ENCODE measurements at regions not wholly inside any gene's neighbourhood (a gene's known extent, or its start where the extent isn't known, plus 50 kb on each side); places are given as distances from the start of the nearest gene placed in this dataset.

DNA sequence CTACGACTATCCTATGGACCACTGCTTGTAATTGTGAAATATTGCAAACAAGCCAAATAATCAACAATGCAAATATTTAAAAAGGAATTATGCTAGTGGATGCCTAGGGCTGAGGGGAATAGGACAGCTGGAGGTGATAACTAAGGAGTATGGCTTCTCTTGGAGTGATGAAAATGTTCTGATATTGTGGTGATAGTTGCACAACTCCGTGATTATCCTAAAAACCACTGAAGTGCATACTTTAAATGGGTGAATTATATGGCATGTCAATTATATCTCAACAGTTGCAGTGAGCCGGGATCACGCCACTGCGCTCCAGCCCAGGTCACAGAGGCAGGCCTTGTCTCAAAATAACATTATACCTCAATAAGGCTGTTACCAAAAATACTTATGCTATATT, 125.1 kb upstream of the SH3BP4 start:
- H4K8ac ChIP-seq (replicated peaks; ENCODE audit: insufficient read length, low read depth, low read length): no peak overlapping the region
- H3K23ac ChIP-seq (ENCODE audit: insufficient read length, low read depth, low read length): no peak overlapping the region
- H2BK20ac ChIP-seq (ENCODE audit: low read depth, low read length, poor library complexity, severe bottlenecking): no peak overlapping the region
- no peak overlapping the region for H3T11ph ChIP-seq (ENCODE audit: low read length)
- TF ChIP-seq, protein P1, sequence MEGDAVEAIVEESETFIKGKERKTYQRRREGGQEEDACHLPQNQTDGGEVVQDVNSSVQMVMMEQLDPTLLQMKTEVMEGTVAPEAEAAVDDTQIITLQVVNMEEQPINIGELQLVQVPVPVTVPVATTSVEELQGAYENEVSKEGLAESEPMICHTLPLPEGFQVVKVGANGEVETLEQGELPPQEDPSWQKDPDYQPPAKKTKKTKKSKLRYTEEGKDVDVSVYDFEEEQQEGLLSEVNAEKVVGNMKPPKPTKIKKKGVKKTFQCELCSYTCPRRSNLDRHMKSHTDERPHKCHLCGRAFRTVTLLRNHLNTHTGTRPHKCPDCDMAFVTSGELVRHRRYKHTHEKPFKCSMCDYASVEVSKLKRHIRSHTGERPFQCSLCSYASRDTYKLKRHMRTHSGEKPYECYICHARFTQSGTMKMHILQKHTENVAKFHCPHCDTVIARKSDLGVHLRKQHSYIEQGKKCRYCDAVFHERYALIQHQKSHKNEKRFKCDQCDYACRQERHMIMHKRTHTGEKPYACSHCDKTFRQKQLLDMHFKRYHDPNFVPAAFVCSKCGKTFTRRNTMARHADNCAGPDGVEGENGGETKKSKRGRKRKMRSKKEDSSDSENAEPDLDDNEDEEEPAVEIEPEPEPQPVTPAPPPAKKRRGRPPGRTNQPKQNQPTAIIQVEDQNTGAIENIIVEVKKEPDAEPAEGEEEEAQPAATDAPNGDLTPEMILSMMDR (conservative IDR thresholded peaks at IDR 0.05): no peak
- no peak overlapping the region for H3K4ac ChIP-seq (ENCODE audit: low read depth, low read length)
- H4K5ac ChIP-seq (ENCODE audit: insufficient read length, low read depth, low read length): no peak overlapping the region
- Mint-ChIP-seq H3K27ac (no peak overlapping the region), H3K36me3 (ENCODE audit: insufficient read depth in 1 of 3, low read depth in 3 of 3) (peaks cover 0 to 2% (median 0%) of the 10 kb centered on the region in 3 experiments; a peak in 1 of 7 replicates), H3K4me3 (no peak overlapping the region), H3K4me1 (peaks cover 3 to 19% of the 10 kb centered on the region in 2 experiments), H3K27me3 (ENCODE audit: low read depth) (no peaks in the 10 kb centered on the region), H3K9me3 (no peaks in the 10 kb centered on the region)
- no peaks in the 10 kb centered on the region for H3K27me3 ChIP-seq (ENCODE audit: insufficient read depth, low read length)
- H3K56ac ChIP-seq (ENCODE audit: insufficient read length, low read depth, low read length): no peak overlapping the region
- H3K9ac ChIP-seq (ENCODE audit: extremely low read depth, insufficient read length, low read length): no peak overlapping the region
- WGBS (ENCODE audit: extremely low coverage, insufficient read length, low lambda C conversion rate): no CpG with 5 or more reads among the region's 5 CpGs
- no peak overlapping the region for H4K91ac ChIP-seq (ENCODE audit: insufficient read length, low read depth, low read length)
- no peak overlapping the region for H3K18ac ChIP-seq (ENCODE audit: insufficient read length, low read depth, low read length)
- no peak overlapping the region for H3K14ac ChIP-seq (ENCODE audit: insufficient read depth, low read length)
- no peaks in the 10 kb centered on the region for H3K9me3 ChIP-seq (ENCODE audit: control insufficient read depth, low read depth, low read length)
- no peaks in the 10 kb centered on the region for H3K79me1 ChIP-seq (ENCODE audit: insufficient read depth, low read depth, low read length, poor library complexity, severe bottlenecking)
- H2BK15ac ChIP-seq (ENCODE audit: low read depth, low read length): no peak overlapping the region
- no peaks in the 10 kb centered on the region for H3K23me2 ChIP-seq (ENCODE audit: insufficient read length, low read depth, low read length, poor library complexity, severe bottlenecking)
- no peaks in the 10 kb centered on the region for H3K4me1 ChIP-seq (ENCODE audit: insufficient read depth, low read length)
- H2AFZ ChIP-seq (ENCODE audit: low read length): no peak overlapping the region
- no peak overlapping the region for H2BK12ac ChIP-seq (ENCODE audit: insufficient read length, low read depth, low read length)
- no peak overlapping the region for H3K4me2 ChIP-seq (ENCODE audit: insufficient read depth, insufficient read length, low read length)
- H3K27ac ChIP-seq (ENCODE audit: insufficient read length, low read depth, low read length): no peak overlapping the region
- no peak overlapping the region for H2AK5ac ChIP-seq (ENCODE audit: insufficient read length, low read length)
- H2BK5ac ChIP-seq (ENCODE audit: insufficient read length, low read length): no peak overlapping the region
- DNase-seq: no peak
- H2BK120ac ChIP-seq (ENCODE audit: low read depth, low read length, poor library complexity, severe bottlenecking): no peak overlapping the region
- H4K20me1 ChIP-seq (ENCODE audit: control insufficient read depth, insufficient read depth, insufficient read length): no peaks in the 10 kb centered on the region
- H3K79me2 ChIP-seq (ENCODE audit: insufficient read depth, low read length): no peaks in the 10 kb centered on the region
